ENCODE measurements at regions not wholly inside any gene's neighbourhood (a gene's known extent, or its start where the extent isn't known, plus 50 kb on each side); places are given as distances from the start of the nearest gene placed in this dataset.

- ChIA-PET POLR2A (no interaction called here), CTCF (no interaction called here)
- Histone ChIP-seq H3K4me1 (ENCODE audit: control insufficient read depth, insufficient read depth, low read length) (no peaks in the 10 kb centered on the region), H3K27ac (ENCODE audit: extremely low read depth, low read depth, low read length) (no peak overlapping the region), H3K36me3 (ENCODE audit: control insufficient read depth in 2 of 2, insufficient read depth in 1 of 2, low read length in 2 of 2) (no peaks in the 10 kb centered on the region), H3K9me3 (ENCODE audit: control insufficient read depth, insufficient read depth, low read depth, low read length) (no peaks in the 10 kb centered on the region), H3K4me3 (ENCODE audit: low read depth, low read length) (no peak overlapping the region)
- TF ChIP-seq ZNF530 (tag by site-specific recombination; IDR thresholded peaks at IDR 0.05; ENCODE audit: low read depth) (no peak), OVOL3 (tag by site-specific recombination; IDR thresholded peaks at IDR 0.05) (no peak), PRDM2 (tag by site-specific recombination; IDR thresholded peaks at IDR 0.05; ENCODE audit: borderline replicate concordance) (no peak), ZNF140 (tag by site-specific recombination; IDR thresholded peaks at IDR 0.05) (no peak), ZBTB6 (tag by site-specific recombination; IDR thresholded peaks at IDR 0.05) (no peak)
These were observed 176.5 kb upstream of the PHF14 start for GRCh38 chr7:10797157-10797556.

GRCh38 chr7:10798044-10798443 is 175.6 kb upstream of the PHF14 start:
- ChIA-PET POLR2A (no interaction called here), CTCF (interaction anchor here (0.6 kb wide), 1 partner anchor 1256 kb away, joined by 3 read pairs; no protein-coding TSS in a partner anchor)
- TF ChIP-seq GLI4 (tag by site-specific recombination; IDR thresholded peaks at IDR 0.05): no peak
- no peaks in the 10 kb centered on the region for H3K9me3 ChIP-seq (ENCODE audit: control insufficient read depth, insufficient read depth, low read depth, low read length)
- no peaks in the 10 kb centered on the region for H3K4me1 ChIP-seq (ENCODE audit: control insufficient read depth, insufficient read depth, low read length)
- no peak overlapping the region for H3K27ac ChIP-seq (ENCODE audit: extremely low read depth, low read depth, low read length)
- H3K4me3 ChIP-seq (ENCODE audit: low read depth, low read length): no peak overlapping the region
- no peaks in the 10 kb centered on the region for H3K36me3 ChIP-seq (ENCODE audit: control insufficient read depth in 2 of 2, insufficient read depth in 1 of 2, low read length in 2 of 2)

GRCh38 chr7:10799475-10799874 is 174.2 kb upstream of the PHF14 start:
- Histone ChIP-seq H3K4me3 (ENCODE audit: low read depth, low read length) (no peak overlapping the region), H3K9me3 (ENCODE audit: control insufficient read depth, insufficient read depth, low read depth, low read length) (no peaks in the 10 kb centered on the region), H3K36me3 (ENCODE audit: control insufficient read depth in 2 of 2, insufficient read depth in 1 of 2, low read length in 2 of 2) (no peaks in the 10 kb centered on the region), H3K27ac (ENCODE audit: extremely low read depth, low read depth, low read length) (no peak overlapping the region), H3K4me1 (ENCODE audit: control insufficient read depth, insufficient read depth, low read length) (no peaks in the 10 kb centered on the region)
- no peak for TF ChIP-seq ZNF488 (tag by site-specific recombination; IDR thresholded peaks at IDR 0.05)
- TF ChIP-seq ZBTB8A (tag by site-specific recombination; IDR thresholded peaks at IDR 0.05): no peak
- no peak for TF ChIP-seq ZNF423 (tag by site-specific recombination; IDR thresholded peaks at IDR 0.05)
- TF ChIP-seq ZNF785 (tag by site-specific recombination; IDR thresholded peaks at IDR 0.05): no peak
- no peak for TF ChIP-seq ZBTB6 (tag by site-specific recombination; IDR thresholded peaks at IDR 0.05)
- no peak for TF ChIP-seq ZSCAN30 (tag by site-specific recombination; IDR thresholded peaks at IDR 0.05)
- no peak for TF ChIP-seq ZSCAN5A (tag by site-specific recombination; IDR thresholded peaks at IDR 0.05)
- no peak for TF ChIP-seq ZNF350 (tag by site-specific recombination; IDR thresholded peaks at IDR 0.05)
- POLR2A ChIA-PET: no interaction called here
- CTCF ChIA-PET: interaction anchor here (0.7 kb wide), 1 partner anchor 11 kb away, joined by 3 read pairs; no protein-coding TSS in a partner anchor

Data from HEK293 (cell line).